Adrenal gland (tissue), 9 donors: ENCODE measurements at regions not wholly inside any gene's neighbourhood (a gene's known extent, or its start where the extent isn't known, plus 50 kb on each side); places are given as distances from the start of the nearest gene placed in this dataset.

Source experiments
- DNase-seq, 7 donors: peaks; one replicate each; pipeline ENCODE4 v3.0.0-alpha.2; 2019 to 2020
- H3K27ac ChIP-seq, 5 donors: fragments of 200-600 bp; sonication (generic) in 4 of 5; 1 replicate in 3 of 5; 2 replicates in 2 of 5; pipeline versions ENCODE4 v1.5.1 to v1.8.0; 2016 to 2020; ENCODE audit warnings: mild to moderate bottlenecking in 1 of 5
- H3K27me3 ChIP-seq: fragments of 200-600 bp; 2 replicates; pipeline ENCODE4 v1.8.0; 2021
- H3K36me3 ChIP-seq, 2 donors: fragments of 200-600 bp; replicated peaks in 1 of 2; 1 replicate in 1 of 2; 2 replicates in 1 of 2; pipeline versions ENCODE4 v1.5.1 to v1.8.0; 2018 to 2022
- H3K4me1 ChIP-seq, 2 donors: fragments of 200-600 bp; replicated peaks in 1 of 2; 1 replicate in 1 of 2; 2 replicates in 1 of 2; pipeline versions ENCODE4 v1.5.1 to v1.8.0; 2018 to 2021
- H3K4me3 ChIP-seq, 4 donors: fragments of 200-600 bp; sonication (generic) in 3 of 4; one replicate each; pipeline ENCODE4 v1.5.1; 2016 to 2018
- H3K9me3 ChIP-seq, 3 donors: fragments of 200-600 bp; sonication (generic) in 1 of 3; replicated peaks in 1 of 3; 1 replicate in 2 of 3; 2 replicates in 1 of 3; pipeline versions ENCODE4 v1.5.1 to v1.8.0; 2016 to 2021
- POLR2A ChIP-seq, 2 donors: fragments of 450-650 bp; IDR thresholded peaks; one replicate each; pipeline ENCODE4 v1.6.1; 2017; ENCODE audit warnings: antibody characterized with exemption in 2 of 2, mild to moderate bottlenecking in 2 of 2, moderate library complexity in 1 of 2
- whole genome bisulfite sequencing, 4 donors: extraction: QIAGEN DNeasy Blood & Tissue Kit in 2 of 4; methylation state at CpG; one replicate each; pipeline versions ENCODE4 v1.1.5 to v1.1.7; 2013 to 2017; 5-methylcytosine and 5-hydroxymethylcytosine counted together
- intact Hi-C, 2 donors: fragments of 100-400 bp; cut with DNase I; formaldehyde crosslinking; loops; one replicate each; pipeline versions ENCODE4 v1.14.1 to v1.15.0; 2022 to 2023
- TF ChIP-seq, protein P1 (sequence below), 6 experiments: fragments of 450-650 bp in 4 of 6; fragments of 200-600 bp in 2 of 6; sonication (generic) in 1 of 6; IDR thresholded peaks; 1 replicate in 5 of 6; 2 replicates in 1 of 6; pipeline versions ENCODE4 v1.5.1 to v1.8.0; 2016 to 2021; ENCODE audit warnings: antibody characterized with exemption in 6 of 6, mild to moderate bottlenecking in 2 of 6, moderate library complexity in 1 of 6
- donor health status: healthy with polysubstance abuse.
- donor health status: Bipolar disorder and iron deficiency.
- donor health status: DM: yes; HTN: yes; CAD: no.
- donor health status: DM: no; HTN: no; CAD: no.
- donor health status: DM: no; HTN: no; CAD: no.

DNA sequence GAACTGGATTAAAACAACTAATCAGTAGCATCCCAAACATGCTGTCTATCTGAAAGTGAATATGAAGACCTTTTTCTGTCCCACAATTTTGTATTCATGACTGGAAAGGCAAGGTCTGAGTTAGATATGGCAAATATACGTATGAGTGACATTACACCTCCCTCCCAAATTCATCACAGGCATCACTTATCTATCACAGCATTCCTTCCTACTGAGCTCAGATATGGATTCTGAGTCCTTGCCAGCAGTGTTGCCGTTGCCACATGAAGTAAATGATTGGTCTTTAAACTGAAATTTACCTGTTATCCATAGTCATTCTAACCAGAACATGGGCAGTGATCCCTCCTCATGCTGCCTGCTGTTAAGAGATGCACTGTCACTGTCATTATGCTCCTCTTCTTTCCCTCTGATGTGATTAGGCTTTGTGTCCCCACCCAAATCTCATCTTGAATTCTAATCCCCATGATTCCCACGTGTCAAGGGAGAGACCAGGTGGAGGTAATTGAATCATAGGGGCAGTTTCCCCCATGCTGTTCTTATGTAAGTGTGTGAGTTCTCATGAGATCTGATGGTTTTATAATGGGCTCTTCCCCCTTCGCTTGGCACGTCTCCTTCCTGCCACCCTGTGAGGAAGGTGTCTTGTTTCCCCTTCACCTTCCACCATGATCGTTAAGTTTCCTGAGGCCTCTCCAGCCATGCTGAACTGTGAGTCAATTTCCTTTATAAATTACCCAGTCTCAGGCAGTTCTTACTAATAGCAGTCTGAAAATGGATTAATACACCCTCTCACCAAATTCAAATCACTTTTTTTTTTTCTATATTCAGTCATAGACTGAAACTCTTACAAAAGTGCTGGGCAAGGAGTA is 288.4 kb downstream of the NUAK1 start:
- intact Hi-C loops: no loop called here
- H3K27ac ChIP-seq: no peak overlapping the region
- no peaks in the 10 kb centered on the region for H3K27me3 ChIP-seq
- no peak overlapping the region for H3K4me3 ChIP-seq
- no peaks in the 10 kb centered on the region for H3K36me3 ChIP-seq
- no peak for DNase-seq
- H3K9me3 ChIP-seq: no peaks in the 10 kb centered on the region
- TF ChIP-seq POLR2A (IDR thresholded peaks at IDR 0.05): no peak
- TF ChIP-seq, protein P1, sequence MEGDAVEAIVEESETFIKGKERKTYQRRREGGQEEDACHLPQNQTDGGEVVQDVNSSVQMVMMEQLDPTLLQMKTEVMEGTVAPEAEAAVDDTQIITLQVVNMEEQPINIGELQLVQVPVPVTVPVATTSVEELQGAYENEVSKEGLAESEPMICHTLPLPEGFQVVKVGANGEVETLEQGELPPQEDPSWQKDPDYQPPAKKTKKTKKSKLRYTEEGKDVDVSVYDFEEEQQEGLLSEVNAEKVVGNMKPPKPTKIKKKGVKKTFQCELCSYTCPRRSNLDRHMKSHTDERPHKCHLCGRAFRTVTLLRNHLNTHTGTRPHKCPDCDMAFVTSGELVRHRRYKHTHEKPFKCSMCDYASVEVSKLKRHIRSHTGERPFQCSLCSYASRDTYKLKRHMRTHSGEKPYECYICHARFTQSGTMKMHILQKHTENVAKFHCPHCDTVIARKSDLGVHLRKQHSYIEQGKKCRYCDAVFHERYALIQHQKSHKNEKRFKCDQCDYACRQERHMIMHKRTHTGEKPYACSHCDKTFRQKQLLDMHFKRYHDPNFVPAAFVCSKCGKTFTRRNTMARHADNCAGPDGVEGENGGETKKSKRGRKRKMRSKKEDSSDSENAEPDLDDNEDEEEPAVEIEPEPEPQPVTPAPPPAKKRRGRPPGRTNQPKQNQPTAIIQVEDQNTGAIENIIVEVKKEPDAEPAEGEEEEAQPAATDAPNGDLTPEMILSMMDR (IDR thresholded peaks at IDR 0.05): no peak
- WGBS, 4 donors: 60 to 74% (median 67%) methylated on average over 6 of the region's 6 CpGs
- no peaks in the 10 kb centered on the region for H3K4me1 ChIP-seq

DNA sequence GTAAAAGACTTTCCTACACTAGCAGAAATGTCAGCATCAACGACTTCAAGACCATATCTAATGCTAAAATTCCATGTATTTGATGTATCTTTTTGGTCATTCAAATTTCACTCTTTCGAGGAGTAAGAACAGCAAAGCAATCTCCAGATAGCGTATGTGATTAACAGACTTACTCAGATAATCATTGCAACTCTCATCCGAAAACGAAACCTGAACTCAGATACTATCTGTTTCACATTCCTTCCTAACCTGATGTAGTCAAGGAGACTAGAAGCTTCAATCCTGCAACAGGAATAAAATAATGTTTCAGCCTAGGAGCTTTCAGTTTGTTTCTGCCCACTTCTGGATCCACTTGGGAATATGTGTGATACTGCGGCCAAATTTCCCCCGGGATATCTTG is 286.3 kb downstream of the NUAK1 start:
- TF ChIP-seq POLR2A (IDR thresholded peaks at IDR 0.05): no peak
- TF ChIP-seq, protein P1 (IDR thresholded peaks at IDR 0.05): no peak
- Histone ChIP-seq H3K9me3 (no peaks in the 10 kb centered on the region), H3K4me3 (no peak overlapping the region), H3K4me1 (no peaks in the 10 kb centered on the region), H3K27ac (peak overlapping the region in 1 of 5 donors; percentile 63), H3K27me3 (no peaks in the 10 kb centered on the region), H3K36me3 (no peaks in the 10 kb centered on the region)
- DNase-seq: no peak
- 61 to 76% (median 71%) methylated on average over 7 of the region's 7 CpGs for WGBS, 4 donors
- intact Hi-C loops: no loop called here

DNA sequence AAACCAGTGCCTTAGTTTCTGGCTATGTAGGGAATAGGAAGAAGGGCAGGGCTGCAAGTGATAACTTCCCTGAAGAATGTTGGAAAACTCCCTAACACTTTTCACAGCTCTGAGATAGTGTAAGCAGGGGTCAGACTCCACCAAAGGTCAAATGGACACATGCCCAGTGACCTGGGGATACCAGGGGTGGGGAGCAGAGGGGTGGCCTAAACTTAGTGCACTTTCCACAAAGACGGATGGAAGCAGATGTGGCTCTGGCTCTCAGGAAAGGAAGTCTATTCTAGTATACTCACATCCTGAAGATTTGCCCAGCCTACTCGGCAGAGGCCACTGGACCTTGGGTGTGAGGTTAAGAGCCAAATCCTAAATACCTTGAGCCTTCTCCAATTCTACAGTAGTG is 285.8 kb downstream of the NUAK1 start:
- Histone ChIP-seq H3K27ac (peak overlapping the region in 1 of 5 donors; percentile 63), H3K4me1 (no peaks in the 10 kb centered on the region)
- DNase-seq: peak in 2 of 7 donors; percentile 18 to 21

DNA sequence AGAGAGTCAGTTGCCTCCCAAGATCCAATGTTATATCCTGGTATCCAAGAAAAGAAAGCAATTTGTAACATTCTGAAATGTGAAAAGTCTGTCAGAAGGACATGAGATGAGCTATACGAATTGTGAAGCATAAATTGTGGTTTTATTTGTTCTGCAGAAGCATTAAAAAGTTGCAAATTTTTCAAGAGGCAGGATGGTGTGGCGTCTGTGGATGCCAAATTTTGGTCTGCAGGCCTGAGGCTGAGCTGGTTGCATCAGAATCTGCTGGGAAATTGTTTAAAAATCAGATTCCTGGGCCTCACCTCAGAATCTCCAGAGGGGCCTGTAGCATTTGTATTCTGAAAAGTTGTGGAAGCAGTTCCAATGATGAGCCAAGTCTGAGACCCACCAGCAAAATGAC is 284.7 kb downstream of the NUAK1 start:
- no peak for TF ChIP-seq POLR2A (IDR thresholded peaks at IDR 0.05)
- TF ChIP-seq, protein P1 (IDR thresholded peaks at IDR 0.05): no peak
- Histone ChIP-seq H3K36me3 (no peaks in the 10 kb centered on the region), H3K27ac (no peak overlapping the region), H3K4me1 (no peaks in the 10 kb centered on the region), H3K27me3 (no peaks in the 10 kb centered on the region), H3K9me3 (no peaks in the 10 kb centered on the region), H3K4me3 (no peak overlapping the region)
- 46 to 78% (median 71%) methylated on average over 2 of the region's 2 CpGs for WGBS, 4 donors
- DNase-seq: no peak
- intact Hi-C loops: no loop called here

More for the DNA sequence above, 285.8 kb downstream of the NUAK1 start:
- no peaks in the 10 kb centered on the region for H3K36me3 ChIP-seq
- no peak overlapping the region for H3K4me3 ChIP-seq
- H3K9me3 ChIP-seq: no peaks in the 10 kb centered on the region
- TF ChIP-seq POLR2A (IDR thresholded peaks at IDR 0.05): no peak
- TF ChIP-seq, protein P1 (IDR thresholded peaks at IDR 0.05): no peak
- H3K27me3 ChIP-seq: no peaks in the 10 kb centered on the region
- intact Hi-C loops: no loop called here
- WGBS, 4 donors: 6 to 59% (median 51%) methylated on average over 2 of the region's 2 CpGs
